ENCODE measurements at regions not wholly inside any gene's neighbourhood (a gene's known extent, or its start where the extent isn't known, plus 50 kb on each side); places are given as distances from the start of the nearest gene placed in this dataset.
"Not testable (repeated sequence)": the region's sequence is repeated elsewhere in the genome, so short reads cannot be mapped to it uniquely, and the experiment has no call there.

DNA sequence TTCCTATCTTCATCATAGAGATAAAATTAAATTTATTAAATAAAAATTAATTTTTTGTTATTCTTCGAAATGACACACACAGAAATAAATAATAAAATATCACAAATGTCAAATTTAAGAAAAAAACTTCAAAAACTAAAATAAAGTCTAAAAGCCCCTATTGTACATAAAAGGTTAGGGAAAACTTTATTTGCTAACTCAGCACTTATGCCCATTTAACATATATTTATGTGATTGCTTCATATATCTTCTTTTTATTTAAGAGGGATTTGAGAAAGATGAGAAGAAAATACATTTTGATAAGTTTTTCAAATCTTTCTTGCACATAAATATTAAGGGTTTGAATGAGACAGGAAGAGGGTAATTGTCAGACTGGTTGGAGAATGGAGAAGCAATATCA lies 2350.4 kb upstream of the RAG2 start:
- WGBS, 2 experiments, result no CpG with 5 or more reads among the region's 1 CpG
- H3K27ac ChIP-seq (ENCODE audit: insufficient read depth, low read depth, low read length, poor library complexity, severe bottlenecking), result no peak overlapping the region
- peaks cover 4% of the 10 kb centered on the region for H3K9me3 ChIP-seq (ENCODE audit: control insufficient read depth, low read length)
- no peaks in the 10 kb centered on the region for H3K27me3 ChIP-seq (ENCODE audit: control insufficient read depth, insufficient read depth, low read length, poor library complexity, severe bottlenecking)
- no peak overlapping the region for H3K4me3 ChIP-seq (ENCODE audit: insufficient read depth, low read depth, low read length)
- H3K4me1 ChIP-seq (ENCODE audit: control insufficient read depth, insufficient read depth, low read length), result no peaks in the 10 kb centered on the region
- no peaks in the 10 kb centered on the region for H3K36me3 ChIP-seq (ENCODE audit: control insufficient read depth, insufficient read depth, low read length)

DNA sequence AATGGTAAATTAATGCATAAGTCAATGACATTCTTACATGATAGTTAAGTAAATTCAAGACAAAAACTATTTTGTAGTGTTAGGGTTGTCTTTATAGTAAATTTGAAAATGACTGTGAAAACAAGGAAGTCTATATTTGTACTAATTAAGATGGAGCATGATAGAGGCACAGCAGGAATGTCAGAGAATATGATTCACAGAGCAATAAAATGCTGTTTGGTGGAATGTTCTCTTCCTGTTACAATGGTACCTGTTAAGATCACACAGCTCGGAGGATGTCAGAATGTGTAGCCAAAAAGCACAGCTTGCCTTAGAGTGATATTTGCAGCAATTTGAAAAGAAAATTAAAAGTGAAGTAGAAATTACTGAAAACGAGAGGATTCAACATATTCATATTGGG lies 2339.7 kb upstream of the RAG2 start:
- WGBS, 2 experiments, result 95 to 100% methylated on average over 1 to 2 of the region's 2 CpGs
- no peak overlapping the region for H3K4me3 ChIP-seq (ENCODE audit: insufficient read depth, low read depth, low read length)
- no peaks in the 10 kb centered on the region for H3K4me1 ChIP-seq (ENCODE audit: control insufficient read depth, insufficient read depth, low read length)
- no peaks in the 10 kb centered on the region for H3K36me3 ChIP-seq (ENCODE audit: control insufficient read depth, insufficient read depth, low read length)
- no peak overlapping the region for H3K27ac ChIP-seq (ENCODE audit: insufficient read depth, low read depth, low read length, poor library complexity, severe bottlenecking)
- H3K9me3 ChIP-seq (ENCODE audit: control insufficient read depth, low read length), result no peaks in the 10 kb centered on the region
- no peaks in the 10 kb centered on the region for H3K27me3 ChIP-seq (ENCODE audit: control insufficient read depth, insufficient read depth, low read length, poor library complexity, severe bottlenecking)

DNA sequence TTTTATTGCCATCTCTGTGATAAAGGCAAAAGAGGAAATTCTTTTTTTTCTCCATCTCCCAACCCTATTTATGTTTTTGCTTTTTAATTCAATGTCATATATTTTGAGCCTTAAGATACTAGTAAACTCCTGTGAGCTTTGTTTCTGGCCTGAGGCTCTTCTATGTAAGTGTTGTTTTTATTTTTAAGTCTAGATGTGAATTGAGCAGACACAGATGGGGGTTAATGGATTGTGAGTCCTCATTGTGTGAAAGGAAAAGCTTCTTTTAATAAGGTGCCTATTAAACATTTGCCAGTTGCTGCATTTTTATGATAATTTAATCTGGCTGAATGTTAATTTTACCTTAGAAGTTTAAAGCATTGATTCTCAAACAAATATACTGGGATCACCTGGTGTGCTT lies 2337.9 kb upstream of the RAG2 start:
- H3K9me3 ChIP-seq (ENCODE audit: control insufficient read depth, low read length), result no peaks in the 10 kb centered on the region
- no peak overlapping the region for H3K27ac ChIP-seq (ENCODE audit: insufficient read depth, low read depth, low read length, poor library complexity, severe bottlenecking)
- no peaks in the 10 kb centered on the region for H3K4me1 ChIP-seq (ENCODE audit: control insufficient read depth, insufficient read depth, low read length)
- no peaks in the 10 kb centered on the region for H3K27me3 ChIP-seq (ENCODE audit: control insufficient read depth, insufficient read depth, low read length, poor library complexity, severe bottlenecking)
- no peaks in the 10 kb centered on the region for H3K36me3 ChIP-seq (ENCODE audit: control insufficient read depth, insufficient read depth, low read length)
- no peak overlapping the region for H3K4me3 ChIP-seq (ENCODE audit: insufficient read depth, low read depth, low read length)

DNA sequence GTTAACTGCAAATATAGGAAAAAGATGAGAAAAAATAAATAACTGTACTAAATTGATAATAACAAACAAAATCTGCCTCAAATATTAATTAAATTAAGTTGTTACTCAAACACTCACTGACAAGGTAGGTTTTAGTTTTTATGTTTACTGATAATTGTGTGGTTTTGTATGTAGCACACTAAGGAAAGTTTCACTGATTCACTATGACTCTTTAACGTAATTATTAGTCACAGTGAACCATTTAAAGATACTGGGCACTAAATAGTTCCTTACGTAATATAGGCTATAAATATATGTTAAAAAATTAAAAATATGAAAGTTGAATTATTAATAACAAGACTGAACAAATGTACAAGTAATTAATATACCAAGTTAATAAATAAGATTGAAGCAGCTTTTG lies 2330.0 kb upstream of the RAG2 start:
- no peaks in the 10 kb centered on the region for H3K27me3 ChIP-seq (ENCODE audit: control insufficient read depth, insufficient read depth, low read length, poor library complexity, severe bottlenecking)
- no peak overlapping the region for H3K4me3 ChIP-seq (ENCODE audit: insufficient read depth, low read depth, low read length)
- H3K27ac ChIP-seq (ENCODE audit: insufficient read depth, low read depth, low read length, poor library complexity, severe bottlenecking), result no peak overlapping the region
- no CpG with 5 or more reads among the region's 2 CpGs for WGBS, 2 experiments
- H3K36me3 ChIP-seq (ENCODE audit: control insufficient read depth, insufficient read depth, low read length), result no peaks in the 10 kb centered on the region
- H3K9me3 ChIP-seq (ENCODE audit: control insufficient read depth, low read length), result no peaks in the 10 kb centered on the region
- no peaks in the 10 kb centered on the region for H3K4me1 ChIP-seq (ENCODE audit: control insufficient read depth, insufficient read depth, low read length)

DNA sequence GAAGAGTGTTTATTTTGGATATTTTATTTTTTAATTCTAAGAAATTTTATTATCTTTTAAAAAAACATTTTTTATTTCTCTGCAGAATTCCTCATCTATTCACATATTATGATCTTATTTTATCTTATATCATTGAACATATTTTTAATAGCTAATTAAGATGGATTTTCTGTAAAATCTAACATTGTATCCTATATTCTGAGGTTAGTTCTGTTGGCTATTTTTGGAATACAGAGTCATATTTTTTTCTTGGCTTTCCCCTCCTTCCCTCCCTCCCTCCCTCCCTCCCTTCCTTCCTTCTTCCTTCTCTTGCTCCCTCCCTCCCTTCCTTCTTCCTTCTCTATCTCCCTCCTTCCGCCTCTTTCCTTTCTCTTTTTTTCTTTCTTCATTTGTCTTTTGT lies 2326.6 kb upstream of the RAG2 start:
- Histone ChIP-seq H3K27ac (ENCODE audit: insufficient read depth, low read depth, low read length, poor library complexity, severe bottlenecking) (no peak overlapping the region), H3K27me3 (ENCODE audit: control insufficient read depth, insufficient read depth, low read length, poor library complexity, severe bottlenecking) (no peaks in the 10 kb centered on the region), H3K9me3 (ENCODE audit: control insufficient read depth, low read length) (no peaks in the 10 kb centered on the region), H3K36me3 (ENCODE audit: control insufficient read depth, insufficient read depth, low read length) (no peaks in the 10 kb centered on the region), H3K4me1 (ENCODE audit: control insufficient read depth, insufficient read depth, low read length) (no peaks in the 10 kb centered on the region), H3K4me3 (ENCODE audit: insufficient read depth, low read depth, low read length) (no peak overlapping the region)
- no CpG with 5 or more reads among the region's 1 CpG for WGBS, 2 experiments

DNA sequence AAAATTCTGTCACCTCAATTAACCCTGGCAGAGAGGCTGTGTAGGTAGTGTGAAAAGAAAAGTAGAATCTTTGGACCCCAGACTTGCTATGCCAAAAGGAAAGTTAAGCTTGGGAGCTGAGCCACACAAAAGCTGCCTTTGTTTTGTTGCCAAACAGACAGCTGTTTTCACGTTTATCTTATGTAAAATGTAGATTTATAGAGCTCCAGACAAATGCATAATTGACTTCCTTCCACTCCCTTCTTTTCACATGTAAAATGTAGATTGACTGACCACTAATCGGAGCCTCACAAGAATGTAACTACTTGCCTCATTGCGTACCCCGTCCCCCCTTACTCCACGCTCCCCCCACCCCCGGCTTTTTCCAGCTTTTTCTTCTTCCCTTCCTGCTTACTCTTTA lies 2302.2 kb upstream of the RAG2 start:
- no peaks in the 10 kb centered on the region for H3K4me1 ChIP-seq (ENCODE audit: control insufficient read depth, insufficient read depth, low read length)

DNA sequence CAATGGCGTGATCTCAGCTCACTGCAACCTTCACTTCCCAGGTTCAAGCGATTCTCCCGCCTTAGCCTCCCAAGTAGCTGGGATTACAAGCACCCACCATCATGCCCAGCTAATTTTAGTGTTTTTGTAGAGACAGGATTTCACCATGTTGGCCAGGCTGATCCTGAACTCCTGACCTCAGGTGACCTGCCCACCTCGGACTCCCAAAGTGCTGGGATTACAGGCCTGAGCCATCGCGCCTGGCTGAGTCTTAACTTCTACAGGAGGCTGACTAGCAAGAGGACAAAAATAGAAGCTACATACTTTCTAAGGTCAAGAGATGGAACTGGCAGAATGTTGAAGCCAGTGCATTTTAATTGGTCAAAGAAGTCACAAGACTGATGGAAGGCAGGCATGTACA lies 2296.2 kb upstream of the RAG2 start:
- H3K36me3 ChIP-seq (ENCODE audit: control insufficient read depth, insufficient read depth, low read length); H3K9me3 ChIP-seq (ENCODE audit: control insufficient read depth, low read length); H3K27me3 ChIP-seq (ENCODE audit: control insufficient read depth, insufficient read depth, low read length, poor library complexity, severe bottlenecking); H3K27ac ChIP-seq (ENCODE audit: insufficient read depth, low read depth, low read length, poor library complexity, severe bottlenecking); H3K4me3 ChIP-seq (ENCODE audit: insufficient read depth, low read depth, low read length); H3K4me1 ChIP-seq (ENCODE audit: control insufficient read depth, insufficient read depth, low read length): not testable (repeated sequence)
- WGBS, 2 experiments, result 96 to 97% methylated on average over 6 of the region's 6 CpGs

More for the DNA sequence above, 2302.2 kb upstream of the RAG2 start:
- H3K27ac ChIP-seq (ENCODE audit: insufficient read depth, low read depth, low read length, poor library complexity, severe bottlenecking), result no peak overlapping the region
- H3K9me3 ChIP-seq (ENCODE audit: control insufficient read depth, low read length), result no peaks in the 10 kb centered on the region
- no peaks in the 10 kb centered on the region for H3K27me3 ChIP-seq (ENCODE audit: control insufficient read depth, insufficient read depth, low read length, poor library complexity, severe bottlenecking)
- no peak overlapping the region for H3K4me3 ChIP-seq (ENCODE audit: insufficient read depth, low read depth, low read length)
- WGBS, 2 experiments, result 56 to 65% methylated on average over 3 to 5 of the region's 6 CpGs
- no peaks in the 10 kb centered on the region for H3K36me3 ChIP-seq (ENCODE audit: control insufficient read depth, insufficient read depth, low read length)

DNA sequence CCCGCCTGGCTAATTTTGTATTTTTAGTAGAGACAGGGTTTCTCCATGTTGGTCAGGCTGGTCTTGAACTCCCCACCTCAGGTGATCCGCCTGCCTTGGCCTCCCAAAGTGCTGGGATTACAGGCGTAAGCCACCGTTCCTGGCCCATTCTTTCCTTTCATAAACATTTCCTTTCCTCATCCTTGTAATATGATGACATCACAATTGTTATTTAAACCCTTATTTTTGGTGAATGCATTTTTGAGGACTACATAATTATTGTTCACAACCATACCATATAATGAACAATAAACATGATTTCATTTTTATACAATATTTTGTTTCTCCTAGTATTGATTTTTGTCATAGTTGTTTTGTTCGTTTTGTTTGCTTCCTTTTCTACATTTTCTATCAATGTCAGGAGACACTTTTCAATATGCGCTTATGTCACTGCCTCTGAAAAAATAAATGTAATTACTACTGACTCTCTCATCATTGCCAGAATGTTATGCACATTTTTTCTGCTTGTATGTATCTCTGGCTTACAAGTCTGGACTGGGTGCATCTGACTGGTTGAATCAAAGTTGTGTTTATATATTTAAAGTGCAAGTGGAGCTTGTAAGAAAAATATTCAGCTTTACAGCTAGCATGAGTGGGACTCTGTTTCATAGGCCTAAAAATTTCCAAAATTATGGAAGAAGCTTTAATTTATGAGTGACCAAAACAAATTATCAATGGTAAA lies 2286.3 kb upstream of the RAG2 start:
- Histone ChIP-seq H3K9me3 (ENCODE audit: control insufficient read depth, low read length) (no peaks in the 10 kb centered on the region), H3K27me3 (ENCODE audit: control insufficient read depth, insufficient read depth, low read length, poor library complexity, severe bottlenecking) (no peaks in the 10 kb centered on the region)
- WGBS, 2 experiments, result 94 to 98% methylated on average over 6 of the region's 6 CpGs

DNA sequence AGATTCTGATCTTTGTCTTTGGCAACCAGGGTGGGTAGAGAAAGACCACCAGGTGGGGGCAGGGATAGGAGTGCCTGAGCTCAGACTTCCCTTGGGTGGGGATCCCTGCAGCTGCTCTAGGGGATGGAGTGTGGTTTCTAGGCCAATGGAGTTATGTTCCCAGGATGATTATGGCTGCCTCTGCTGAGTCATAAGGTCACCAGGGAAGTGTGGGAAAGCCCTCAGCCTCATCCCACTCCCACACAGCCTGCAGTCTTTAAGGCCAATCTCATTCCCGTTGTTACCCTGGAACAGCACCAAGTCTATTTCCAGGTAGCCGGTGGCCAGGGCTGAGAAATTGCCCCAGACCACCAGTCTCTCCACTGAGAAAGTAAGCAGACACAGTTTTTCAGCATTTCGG lies 2269.3 kb upstream of the RAG2 start:
- WGBS, 2 experiments, result 88 to 92% methylated on average over 3 of the region's 3 CpGs

More for the DNA sequence above, 2286.3 kb upstream of the RAG2 start:
- no peaks in the 10 kb centered on the region for H3K4me1 ChIP-seq (ENCODE audit: control insufficient read depth, insufficient read depth, low read length)
- no peaks in the 10 kb centered on the region for H3K36me3 ChIP-seq (ENCODE audit: control insufficient read depth, insufficient read depth, low read length)
- no peak overlapping the region for H3K4me3 ChIP-seq (ENCODE audit: insufficient read depth, low read depth, low read length)
- no peak overlapping the region for H3K27ac ChIP-seq (ENCODE audit: insufficient read depth, low read depth, low read length, poor library complexity, severe bottlenecking)

DNA sequence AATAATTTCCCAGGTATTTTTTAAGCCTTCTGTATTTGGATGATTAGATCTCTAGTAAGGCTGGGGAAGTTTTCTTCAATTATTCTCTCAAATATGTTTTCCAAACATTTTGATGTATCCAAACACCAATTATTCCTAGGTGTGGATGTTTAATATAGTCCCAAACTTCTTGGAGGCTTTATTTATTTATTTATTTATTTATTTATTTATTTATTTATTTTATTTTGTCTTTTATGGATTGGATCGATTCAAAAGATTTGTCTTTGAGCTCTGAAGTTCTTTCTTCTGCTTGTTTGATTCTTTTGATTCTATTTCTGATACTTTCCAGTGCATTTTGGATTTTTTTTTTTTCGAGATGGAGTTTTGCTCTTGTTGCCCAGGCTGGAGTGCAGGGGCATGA lies 2267.9 kb upstream of the RAG2 start:
- H3K36me3 ChIP-seq (ENCODE audit: control insufficient read depth, insufficient read depth, low read length), result no peaks in the 10 kb centered on the region
- no peaks in the 10 kb centered on the region for H3K4me1 ChIP-seq (ENCODE audit: control insufficient read depth, insufficient read depth, low read length)
- no peak overlapping the region for H3K27ac ChIP-seq (ENCODE audit: insufficient read depth, low read depth, low read length, poor library complexity, severe bottlenecking)
- no peaks in the 10 kb centered on the region for H3K27me3 ChIP-seq (ENCODE audit: control insufficient read depth, insufficient read depth, low read length, poor library complexity, severe bottlenecking)
- WGBS, 2 experiments, result 92 to 97% methylated on average over 2 of the region's 2 CpGs
- H3K4me3 ChIP-seq (ENCODE audit: insufficient read depth, low read depth, low read length), result no peak overlapping the region
- peaks cover 3% of the 10 kb centered on the region for H3K9me3 ChIP-seq (ENCODE audit: control insufficient read depth, low read length)

More for the DNA sequence above, 2269.3 kb upstream of the RAG2 start:
- Histone ChIP-seq H3K9me3 (ENCODE audit: control insufficient read depth, low read length) (peaks cover 2% of the 10 kb centered on the region), H3K4me3 (ENCODE audit: insufficient read depth, low read depth, low read length) (no peak overlapping the region), H3K27ac (ENCODE audit: insufficient read depth, low read depth, low read length, poor library complexity, severe bottlenecking) (no peak overlapping the region), H3K36me3 (ENCODE audit: control insufficient read depth, insufficient read depth, low read length) (no peaks in the 10 kb centered on the region), H3K27me3 (ENCODE audit: control insufficient read depth, insufficient read depth, low read length, poor library complexity, severe bottlenecking) (no peaks in the 10 kb centered on the region), H3K4me1 (ENCODE audit: control insufficient read depth, insufficient read depth, low read length) (no peaks in the 10 kb centered on the region)

DNA sequence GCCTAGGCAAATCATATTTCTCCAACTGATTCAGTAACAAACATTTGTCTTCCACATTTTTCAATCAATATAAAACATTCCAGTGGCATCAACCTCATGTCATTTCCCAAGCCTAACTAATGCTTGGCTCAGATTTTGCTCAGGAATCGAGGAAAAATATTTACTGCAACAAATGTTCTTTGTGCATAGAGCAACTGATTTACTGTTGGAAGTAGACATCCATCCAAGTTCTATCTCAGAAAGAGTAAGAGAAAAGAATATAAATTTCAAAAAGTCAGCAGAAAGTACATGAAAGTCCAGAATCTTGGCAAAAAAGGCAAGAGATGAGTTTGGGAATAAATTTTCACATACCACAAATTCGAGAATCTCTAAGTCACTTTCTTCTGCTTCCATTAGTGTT lies 2245.0 kb upstream of the RAG2 start:
- 91 to 100% methylated on average over 1 to 2 of the region's 2 CpGs for WGBS, 2 experiments
- no peaks in the 10 kb centered on the region for H3K9me3 ChIP-seq (ENCODE audit: control insufficient read depth, low read length)
- H3K36me3 ChIP-seq (ENCODE audit: control insufficient read depth, insufficient read depth, low read length), result no peaks in the 10 kb centered on the region
- H3K4me1 ChIP-seq (ENCODE audit: control insufficient read depth, insufficient read depth, low read length), result no peaks in the 10 kb centered on the region
- no peak overlapping the region for H3K27ac ChIP-seq (ENCODE audit: insufficient read depth, low read depth, low read length, poor library complexity, severe bottlenecking)
- no peaks in the 10 kb centered on the region for H3K27me3 ChIP-seq (ENCODE audit: control insufficient read depth, insufficient read depth, low read length, poor library complexity, severe bottlenecking)
- H3K4me3 ChIP-seq (ENCODE audit: insufficient read depth, low read depth, low read length), result no peak overlapping the region
